Lower leg skin (tissue), 3 donors: ENCODE measurements at regions not wholly inside any gene's neighbourhood (a gene's known extent, or its start where the extent isn't known, plus 50 kb on each side); places are given as distances from the start of the nearest gene placed in this dataset.

Experiments used
- CTCF ChIP-seq, 3 donors: fragments of 450-650 bp; IDR thresholded peaks; one replicate each; pipeline ENCODE4 v1.5.1; 2016; ENCODE audit warnings: antibody characterized with exemption in 3 of 3, mild to moderate bottlenecking in 3 of 3, moderate library complexity in 2 of 3
- POLR2A ChIP-seq, 2 donors: fragments of 450-650 bp; IDR thresholded peaks; one replicate each; pipeline ENCODE4 v1.6.1; 2016 to 2017; ENCODE audit warnings: antibody characterized with exemption in 2 of 2, mild to moderate bottlenecking in 1 of 2, moderate library complexity in 1 of 2

GRCh38 chr14:22491683-22492621 lies 97.1 kb downstream of the DAD1 start:
- TF ChIP-seq CTCF (IDR thresholded peaks at IDR 0.05) (no peak), POLR2A (IDR thresholded peaks at IDR 0.05) (no peak)
